SU-DHL-6 (cell line): ENCODE measurements at regions not wholly inside any gene's neighbourhood (a gene's known extent, or its start where the extent isn't known, plus 50 kb on each side); places are given as distances from the start of the nearest gene placed in this dataset.

Experiments
- H2AFZ ChIP-seq: fragments of 200-600 bp; sonication (generic); 2 replicates; pipeline ENCODE4 v1.6.1; 2014; ENCODE audit warnings: low read depth, mild to moderate bottlenecking, moderate library complexity, mixed read lengths, antibody characterized with exemption, low read length; ENCODE audit not compliant: severe bottlenecking
- H3F3A ChIP-seq: fragments of 200-600 bp; shearing (Covaris generic); 2 replicates; pipeline ENCODE4 v1.6.0; 2016; ENCODE audit warnings: antibody characterized with exemption, mild to moderate bottlenecking; ENCODE audit not compliant: insufficient read depth
- H3K27ac ChIP-seq: fragments of 200-600 bp; sonication (generic); 2 replicates; pipeline ENCODE4 v1.5.1; 2016; ENCODE audit warnings: low read depth, mild to moderate bottlenecking, low read length, moderate library complexity, mixed read lengths
- H3K27me3 ChIP-seq: fragments of 200-600 bp; sonication (generic), shearing (Covaris generic); 2 replicates; pipeline ENCODE4 v1.6.0; 2014; ENCODE audit warnings: mild to moderate bottlenecking, low read length
- H3K36me3 ChIP-seq: fragments of 200-600 bp; sonication (generic); 2 replicates; pipeline ENCODE4 v1.6.1; 2014; ENCODE audit warnings: mild to moderate bottlenecking, low read length, mixed read lengths
- H3K4me2 ChIP-seq: fragments of 300-600, 200-600 bp; shearing (Covaris generic), sonication (generic); 2 replicates; pipeline ENCODE4 v1.6.0; 2014; ENCODE audit warnings: low read length, low read depth, mild to moderate bottlenecking; ENCODE audit not compliant: poor library complexity, severe bottlenecking
- H3K4me3 ChIP-seq: fragments of 200-600 bp; sonication (generic); 2 replicates; pipeline ENCODE4 v1.5.1; 2014; ENCODE audit warnings: antibody characterized with exemption, low read length, mild to moderate bottlenecking, mixed read lengths; ENCODE audit not compliant: insufficient read depth, poor library complexity, severe bottlenecking
- H3K79me2 ChIP-seq: fragments of 200-600 bp; sonication (generic); 2 replicates; pipeline ENCODE4 v1.6.1; 2014; ENCODE audit warnings: mild to moderate bottlenecking, low read length, moderate library complexity; ENCODE audit not compliant: insufficient read depth
- H3K9ac ChIP-seq: fragments of 200-600 bp; sonication (generic); 2 replicates; pipeline ENCODE4 v1.7.0; 2014; ENCODE audit warnings: mild to moderate bottlenecking, low read length
- H3K9me2 ChIP-seq: fragments of 200-600 bp; sonication (generic); replicated peaks from 2 replicates; pipeline ENCODE4 v1.6.1; 2014; ENCODE audit warnings: low read length; ENCODE audit not compliant: insufficient read depth
- H3K9me3 ChIP-seq: fragments of 200-600 bp; sonication (generic); 2 replicates; pipeline ENCODE4 v1.6.1; 2014; ENCODE audit warnings: low read length, mixed read lengths; ENCODE audit not compliant: insufficient read depth
- H4K20me1 ChIP-seq: fragments of 200-600 bp; sonication (generic); 2 replicates; pipeline ENCODE4 v1.6.1; 2014; ENCODE audit warnings: low read depth, mild to moderate bottlenecking, antibody characterized with exemption, low read length, moderate library complexity, mixed read lengths
- CTCF ChIP-seq: fragments of 200-600 bp; sonication (generic); IDR thresholded peaks from one replicate; pipeline ENCODE4 v1.5.1; 2017; ENCODE audit warnings: antibody characterized with exemption, mild to moderate bottlenecking, low read length, moderate library complexity; ENCODE audit not compliant: insufficient read depth, poor library complexity, severe bottlenecking
- EZH2phosphoT487 ChIP-seq: fragments of 200-600 bp; sonication (generic), shearing (Covaris generic); conservative IDR thresholded peaks from 2 replicates; pipeline ENCODE4 v1.6.1; 2018; ENCODE audit warnings: mild to moderate bottlenecking, antibody characterized with exemption, low read length, moderate library complexity, mixed read lengths

GRCh38 chr2:111239107-111239506 lies 118.4 kb downstream of the BCL2L11 start:
- Histone ChIP-seq H3K9me2 (no peaks in the 10 kb centered on the region), H3K4me2 (no peak overlapping the region)

DNA sequence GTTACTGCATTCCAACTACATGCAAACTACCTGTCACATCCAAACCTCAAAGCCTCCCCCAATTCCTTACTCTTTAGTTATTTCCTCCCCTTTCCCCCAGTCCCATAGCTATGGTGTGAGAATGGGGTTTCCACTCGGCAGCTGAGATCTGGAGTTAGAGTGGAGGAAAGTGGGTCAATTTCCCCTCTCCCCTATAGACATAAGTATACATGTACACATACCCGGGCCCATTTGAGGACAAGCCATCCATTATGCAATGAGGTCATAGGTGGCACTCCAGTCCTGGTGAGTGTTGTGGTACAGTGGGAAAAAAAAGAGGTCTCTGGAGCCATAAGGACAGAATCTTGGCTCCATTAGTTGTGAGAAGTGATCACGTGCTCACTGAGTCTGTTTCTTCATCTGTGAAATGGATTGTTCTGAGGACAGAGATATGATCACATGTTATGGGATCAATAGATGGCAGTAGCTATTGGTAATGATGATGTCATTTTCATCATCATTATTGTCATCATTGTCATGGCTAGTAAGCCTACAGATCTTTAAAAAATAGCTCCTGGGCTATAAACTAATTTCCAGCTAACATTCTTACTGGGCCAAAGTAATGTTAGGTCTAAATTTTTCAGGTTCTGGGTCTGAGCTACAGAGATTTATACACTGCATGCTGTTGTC lies 119.0 kb downstream of the BCL2L11 start:
- Histone ChIP-seq H3K9ac (no peak overlapping the region), H3K36me3 (no peaks in the 10 kb centered on the region), H4K20me1 (no peaks in the 10 kb centered on the region), H2AFZ (no peak overlapping the region), H3K27ac (no peak overlapping the region), H3K4me3 (no peak overlapping the region), H3F3A (no peaks in the 10 kb centered on the region), H3K79me2 (no peaks in the 10 kb centered on the region), H3K9me2 (no peaks in the 10 kb centered on the region), H3K9me3 (no peaks in the 10 kb centered on the region), H3K27me3 (no peaks in the 10 kb centered on the region), H3K4me2 (no peak overlapping the region)
- TF ChIP-seq EZH2phosphoT487 = no peak
- no peak for TF ChIP-seq CTCF

More at GRCh38 chr2:111239107-111239506, 118.4 kb downstream of the BCL2L11 start:
- TF ChIP-seq CTCF = no peak
- H2AFZ ChIP-seq = no peak overlapping the region
- H3K27me3 ChIP-seq = no peaks in the 10 kb centered on the region
- no peaks in the 10 kb centered on the region for H3K9me3 ChIP-seq
- no peak overlapping the region for H3K27ac ChIP-seq
- H4K20me1 ChIP-seq = no peaks in the 10 kb centered on the region
- no peaks in the 10 kb centered on the region for H3K36me3 ChIP-seq
- H3K4me3 ChIP-seq = no peak overlapping the region
- H3K79me2 ChIP-seq = no peaks in the 10 kb centered on the region
- H3F3A ChIP-seq = no peaks in the 10 kb centered on the region
- no peak overlapping the region for H3K9ac ChIP-seq

DNA sequence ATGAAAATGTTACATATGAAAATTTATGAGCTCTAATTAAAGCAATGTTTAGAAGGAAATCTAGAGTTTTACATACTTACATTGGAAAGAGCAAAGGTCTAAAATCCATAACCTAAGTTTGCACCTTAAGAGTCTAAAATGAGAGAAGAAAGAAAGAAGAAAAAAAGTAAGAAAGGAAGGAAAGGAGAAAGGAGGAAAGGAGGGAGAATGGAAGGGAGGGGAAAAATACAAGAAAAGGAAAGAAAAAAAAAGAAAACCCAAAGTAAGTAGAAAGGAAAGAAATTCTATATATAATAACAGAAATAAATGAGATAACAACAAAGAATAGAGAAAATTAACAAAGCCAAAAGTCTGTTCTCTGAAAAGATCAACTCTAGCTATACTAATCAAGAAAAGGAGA lies 122.6 kb downstream of the BCL2L11 start:
- Histone ChIP-seq H3K27ac (no peak overlapping the region), H3K9me3 (no peaks in the 10 kb centered on the region), H3K9ac (no peak overlapping the region), H3F3A (no peaks in the 10 kb centered on the region), H4K20me1 (no peaks in the 10 kb centered on the region), H3K9me2 (no peaks in the 10 kb centered on the region), H3K36me3 (no peaks in the 10 kb centered on the region), H3K27me3 (no peaks in the 10 kb centered on the region), H3K4me3 (no peak overlapping the region), H2AFZ (no peak overlapping the region), H3K79me2 (no peaks in the 10 kb centered on the region), H3K4me2 (no peak overlapping the region)
- TF ChIP-seq CTCF (no peak), EZH2phosphoT487 (no peak)
